ENCODE measurements at regions not wholly inside any gene's neighbourhood (a gene's known extent, or its start where the extent isn't known, plus 50 kb on each side); places are given as distances from the start of the nearest gene placed in this dataset.

- no peaks in the 10 kb centered on the region for H3F3A ChIP-seq (ENCODE audit: insufficient read depth, low read length, poor library complexity, severe bottlenecking)
- no peak overlapping the region for H3K4me2 ChIP-seq (ENCODE audit: low read length)
- H2AFZ ChIP-seq (ENCODE audit: low read depth, low read length) = no peak overlapping the region
- H3K4me3 ChIP-seq (ENCODE audit: low read length) = no peak overlapping the region
- no peak overlapping the region for H3K27ac ChIP-seq (ENCODE audit: low read length)
- H3K27me3 ChIP-seq (ENCODE audit: insufficient read depth, low read depth, low read length) = no peaks in the 10 kb centered on the region
- no peaks in the 10 kb centered on the region for H4K20me1 ChIP-seq (ENCODE audit: insufficient read depth)
- H3K9me3 ChIP-seq (ENCODE audit: low read length) = no peaks in the 10 kb centered on the region
- H3K9me2 ChIP-seq (ENCODE audit: insufficient read depth, low read length) = no peaks in the 10 kb centered on the region
- H3K9ac ChIP-seq (ENCODE audit: low read length) = no peak overlapping the region
- H3K36me3 ChIP-seq (ENCODE audit: insufficient read depth, low read length) = no peaks in the 10 kb centered on the region
- peaks cover 4% of the 10 kb centered on the region for H3K79me2 ChIP-seq (replicated peaks; ENCODE audit: insufficient read depth, low read length)
- no peak for TF ChIP-seq TAF1 (IDR thresholded peaks at IDR 0.05; ENCODE audit: low read depth)
- no peak for TF ChIP-seq EP300 (conservative IDR thresholded peaks at IDR 0.05; ENCODE audit: poor library complexity, severe bottlenecking)
- no peak for TF ChIP-seq EZH2 (IDR thresholded peaks at IDR 0.05; ENCODE audit: borderline replicate concordance, insufficient read depth, low read length, poor library complexity, severe bottlenecking)
- no peak for TF ChIP-seq REST (IDR thresholded peaks at IDR 0.05; ENCODE audit: borderline replicate concordance)
- TF ChIP-seq CTCF (IDR thresholded peaks at IDR 0.05; ENCODE audit: poor library complexity, severe bottlenecking) = no peak
- TF ChIP-seq RAD21 (conservative IDR thresholded peaks at IDR 0.05) = no peak
- no peak for TF ChIP-seq MXI1 (conservative IDR thresholded peaks at IDR 0.05; ENCODE audit: poor library complexity, severe bottlenecking)
- no peak for TF ChIP-seq POLR2AphosphoS5 (IDR thresholded peaks at IDR 0.05)
- no peak for TF ChIP-seq SMC3 (conservative IDR thresholded peaks at IDR 0.05; ENCODE audit: poor library complexity)
These were observed 70.2 kb upstream of the MGAT5 start for GRCh38 chr2:134183679-134184078.

GRCh38 chr2:134185639-134186038, 68.2 kb upstream of the MGAT5 start:
- Histone ChIP-seq H3K4me2 (ENCODE audit: low read length) (no peak overlapping the region), H3K4me3 (ENCODE audit: low read length) (no peak overlapping the region), H3K79me2 (replicated peaks; ENCODE audit: insufficient read depth, low read length) (peaks cover 5% of the 10 kb centered on the region), H3F3A (ENCODE audit: insufficient read depth, low read length, poor library complexity, severe bottlenecking) (no peaks in the 10 kb centered on the region), H3K36me3 (ENCODE audit: insufficient read depth, low read length) (no peaks in the 10 kb centered on the region), H3K27ac (ENCODE audit: low read length) (no peak overlapping the region), H3K9ac (ENCODE audit: low read length) (no peak overlapping the region), H2AFZ (ENCODE audit: low read depth, low read length) (no peak overlapping the region), H4K20me1 (ENCODE audit: insufficient read depth) (no peaks in the 10 kb centered on the region), H3K27me3 (ENCODE audit: insufficient read depth, low read depth, low read length) (no peaks in the 10 kb centered on the region), H3K9me2 (ENCODE audit: insufficient read depth, low read length) (no peaks in the 10 kb centered on the region), H3K9me3 (ENCODE audit: low read length) (no peaks in the 10 kb centered on the region)
- TF ChIP-seq RAD21 (conservative IDR thresholded peaks at IDR 0.05) = no peak
- TF ChIP-seq MXI1 (conservative IDR thresholded peaks at IDR 0.05; ENCODE audit: poor library complexity, severe bottlenecking) = no peak
- no peak for TF ChIP-seq SMC3 (conservative IDR thresholded peaks at IDR 0.05; ENCODE audit: poor library complexity)
- no peak for TF ChIP-seq POLR2AphosphoS5 (IDR thresholded peaks at IDR 0.05)
- TF ChIP-seq REST (IDR thresholded peaks at IDR 0.05; ENCODE audit: borderline replicate concordance) = no peak
- TF ChIP-seq EZH2 (IDR thresholded peaks at IDR 0.05; ENCODE audit: borderline replicate concordance, insufficient read depth, low read length, poor library complexity, severe bottlenecking) = no peak
- no peak for TF ChIP-seq TAF1 (IDR thresholded peaks at IDR 0.05; ENCODE audit: low read depth)
